Sigmoid colon (tissue), 4 donors: ENCODE measurements at regions not wholly inside any gene's neighbourhood (a gene's known extent, or its start where the extent isn't known, plus 50 kb on each side); places are given as distances from the start of the nearest gene placed in this dataset.

Experiments used
- CTCF ChIP-seq, 4 experiments: fragments of 450-650 bp in 3 of 4; fragments of 200-600 bp in 1 of 4; IDR thresholded peaks; one replicate each; pipeline ENCODE4 v1.5.1; 2016 to 2019; ENCODE audit warnings: antibody characterized with exemption in 4 of 4, mild to moderate bottlenecking in 3 of 4, moderate library complexity in 2 of 4
- EP300 ChIP-seq, 4 donors: sonication (generic); formaldehyde crosslinking; IDR thresholded peaks; one replicate each; pipeline ENCODE4 v1.6.1; 2017; ENCODE audit warnings: antibody characterized with exemption in 4 of 4

- no peak for TF ChIP-seq EP300 (IDR thresholded peaks at IDR 0.05)
- no peak for TF ChIP-seq CTCF (IDR thresholded peaks at IDR 0.05)
Observed at GRCh38 chr2:5915881-5916310, 223.7 kb downstream of the SOX11 start.
